Pancreas (tissue), 10 donors: ENCODE measurements at regions not wholly inside any gene's neighbourhood (a gene's known extent, or its start where the extent isn't known, plus 50 kb on each side); places are given as distances from the start of the nearest gene placed in this dataset.

Experiments used
- ATAC-seq, 4 donors: fragments of 200-7000 bp; cut with Tn5 transposase; one replicate each; pipeline versions ENCODE4 v1.8.0 to v1.9.1; 2020; ENCODE audit warnings: mild to moderate bottlenecking in 4 of 4, moderate library complexity in 4 of 4
- DNase-seq, 6 donors: peaks; one replicate each; pipeline ENCODE4 v3.0.0-alpha.2; 2020
- FAIRE-seq: peaks from 2 replicates; lab custom pipeline; 2012; peaks lifted over from hg19 to GRCh38; lab: Jason Lieb, UNC
- H3K27ac ChIP-seq, 4 donors: fragments of 200-600 bp; sonication (generic); 1 replicate in 3 of 4; 2 replicates in 1 of 4; pipeline versions ENCODE4 v1.5.0 to v1.8.0; 2020
- H3K27me3 ChIP-seq, 4 donors: fragments of 200-600 bp; one replicate each; pipeline ENCODE4 v1.8.0; 2021
- H3K36me3 ChIP-seq, 3 donors: fragments of 200-600 bp; sonication (generic) in 1 of 3; one replicate each; pipeline versions ENCODE4 v1.5.0 to v1.8.0; 2020 to 2021
- H3K4me1 ChIP-seq, 3 donors: fragments of 200-600 bp; one replicate each; pipeline ENCODE4 v1.8.0; 2021
- H3K4me3 ChIP-seq, 4 donors: fragments of 200-600 bp; sonication (generic) in 2 of 4; one replicate each; pipeline versions ENCODE4 v1.5.0 to v1.8.0; 2020 to 2021
- H3K9me3 ChIP-seq, 4 donors: fragments of 200-600 bp; one replicate each; pipeline ENCODE4 v1.8.0; 2021
- CTCF ChIP-seq, 4 donors: fragments of 200-600 bp; sonication (generic) in 3 of 4; IDR thresholded peaks; one replicate each; pipeline versions ENCODE4 v1.5.0 to v1.8.0; 2021; ENCODE audit warnings: antibody characterized with exemption in 4 of 4
- WGBS, 2 donors: extraction: QIAGEN DNeasy Blood & Tissue Kit; methylation state at CpG; one replicate each; pipeline ENCODE4 v1.1.7; 2013; 5-methylcytosine and 5-hydroxymethylcytosine counted together
- intact Hi-C, 3 donors: fragments of 100-400 bp; cut with DNase I; formaldehyde crosslinking; loops; one replicate each; pipeline versions ENCODE4 v1.11.1 to v1.14.2; 2022
- donor health status: healthy with polysubstance abuse.
- donor health status: DM: no; HTN: no; CAD: no; lungs with moderate emphysema.
- donor health status: DM: no; HTN: no; CAD: no.
- donor health status: control.
- donor health status: control.
- donor health status: Bipolar disorder and iron deficiency.
- donor health status: DM: yes; HTN: yes; CAD: no.
- donor health status: DM: no; HTN: no; CAD: no.
- donor health status: DM: no; HTN: no; CAD: no.
- donor health status: DM: yes; HTN: yes; CAD: no.

GRCh38 chr7:136138991-136139390, 161.8 kb upstream of the MTPN start:
- DNase-seq = no peak
- intact Hi-C loops = no loop called here

GRCh38 chr7:136136906-136137454, 159.8 kb upstream of the MTPN start:
- no peak for FAIRE-seq
- H3K4me3 ChIP-seq = no peak overlapping the region
- no peak for TF ChIP-seq CTCF (IDR thresholded peaks at IDR 0.05)
- H3K36me3 ChIP-seq = no peaks in the 10 kb centered on the region
- WGBS, 2 donors = 59 to 69% methylated on average over 6 of the region's 6 CpGs
- no peak for ATAC-seq
- no peak for DNase-seq
- no peaks in the 10 kb centered on the region for H3K4me1 ChIP-seq
- H3K27ac ChIP-seq = no peak overlapping the region
- H3K9me3 ChIP-seq = no peaks in the 10 kb centered on the region
- intact Hi-C loops = no loop called here
- H3K27me3 ChIP-seq = peaks cover 0 to 3% (median 0%) of the 10 kb centered on the region in 4 donors

More at GRCh38 chr7:136138991-136139390, 161.8 kb upstream of the MTPN start:
- no peak overlapping the region for H3K4me3 ChIP-seq
- peaks cover 0 to 3% (median 0%) of the 10 kb centered on the region in 4 donors for H3K27me3 ChIP-seq
- no peaks in the 10 kb centered on the region for H3K9me3 ChIP-seq
- no peaks in the 10 kb centered on the region for H3K4me1 ChIP-seq
- TF ChIP-seq CTCF (IDR thresholded peaks at IDR 0.05) = no peak
- 57 to 71% methylated on average over 3 of the region's 3 CpGs for WGBS, 2 donors
- no peak for ATAC-seq
- H3K36me3 ChIP-seq = no peaks in the 10 kb centered on the region
- no peak overlapping the region for H3K27ac ChIP-seq
- FAIRE-seq = no peak

GRCh38 chr7:136134503-136134902, 157.3 kb upstream of the MTPN start:
- Histone ChIP-seq H3K4me1 (no peaks in the 10 kb centered on the region), H3K4me3 (no peak overlapping the region), H3K27me3 (peaks cover 0 to 3% (median 0%) of the 10 kb centered on the region in 4 donors), H3K27ac (no peak overlapping the region), H3K36me3 (no peaks in the 10 kb centered on the region), H3K9me3 (no peaks in the 10 kb centered on the region)
- no peak for TF ChIP-seq CTCF (IDR thresholded peaks at IDR 0.05)
- FAIRE-seq = no peak
- intact Hi-C loops = no loop called here
- 71 to 81% methylated on average over 3 of the region's 3 CpGs for WGBS, 2 donors
- ATAC-seq = no peak
- DNase-seq = no peak

GRCh38 chr7:136133551-136133950, 156.4 kb upstream of the MTPN start:
- WGBS, 2 donors = 68 to 83% methylated on average over 3 of the region's 3 CpGs
- DNase-seq = no peak

More at GRCh38 chr7:136133551-136133950, 156.4 kb upstream of the MTPN start:
- Histone ChIP-seq H3K9me3 (no peaks in the 10 kb centered on the region), H3K4me1 (no peaks in the 10 kb centered on the region), H3K36me3 (no peaks in the 10 kb centered on the region), H3K27me3 (no peaks in the 10 kb centered on the region), H3K27ac (no peak overlapping the region), H3K4me3 (no peak overlapping the region)
- FAIRE-seq = no peak
- no peak for ATAC-seq
- intact Hi-C loops = no loop called here
- no peak for TF ChIP-seq CTCF (IDR thresholded peaks at IDR 0.05)
